HG03460 (cell line): ENCODE measurements at regions not wholly inside any gene's neighbourhood (a gene's known extent, or its start where the extent isn't known, plus 50 kb on each side); places are given as distances from the start of the nearest gene placed in this dataset.

Experiments
- ATAC-seq: cut with Tn5 transposase; IDR thresholded peaks from one replicate; pipeline ENCODE4 v1.9.1; 2021; ENCODE audit not compliant: unreplicated experiment

DNA sequence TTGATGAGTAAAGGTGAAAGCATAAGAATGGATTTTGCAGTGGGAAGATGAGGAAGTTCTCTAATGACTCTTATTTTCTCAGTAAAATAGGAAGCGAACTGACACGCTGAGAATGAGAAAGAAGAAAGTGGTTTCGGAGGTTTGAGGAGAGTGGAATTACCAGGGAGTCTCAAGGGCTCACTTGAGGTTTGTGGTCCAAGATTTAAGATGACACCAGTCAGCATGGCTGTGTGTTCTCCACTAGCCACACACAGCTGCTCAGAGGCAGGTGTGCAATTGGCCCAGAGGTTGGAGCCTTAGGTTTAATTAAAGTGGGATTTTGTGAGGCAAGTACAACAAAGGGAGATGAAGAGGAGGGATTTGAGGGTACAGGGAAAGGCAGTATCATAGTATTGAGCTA lies 99.6 kb upstream of the NBEA start:
- no peak for ATAC-seq

DNA sequence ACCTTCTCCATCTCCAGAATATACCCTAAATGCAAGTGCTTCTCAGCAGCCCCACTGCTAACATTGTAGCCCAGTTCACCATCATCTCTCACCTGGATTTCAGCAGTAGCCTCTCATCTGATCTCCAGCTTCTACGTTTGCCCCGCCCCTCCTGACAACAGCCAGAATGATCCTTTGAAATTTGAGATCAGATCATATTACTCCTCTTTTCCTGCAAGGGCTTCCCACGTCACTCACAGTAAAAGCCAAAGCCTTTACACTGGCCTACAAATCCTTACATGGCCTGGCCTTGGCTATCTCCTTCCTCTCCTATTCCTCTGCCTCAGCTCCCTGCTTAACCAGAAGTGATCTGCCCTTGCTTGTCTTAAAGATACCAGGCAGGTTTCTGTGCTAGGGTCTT lies 94.3 kb upstream of the NBEA start:
- ATAC-seq: no peak

DNA sequence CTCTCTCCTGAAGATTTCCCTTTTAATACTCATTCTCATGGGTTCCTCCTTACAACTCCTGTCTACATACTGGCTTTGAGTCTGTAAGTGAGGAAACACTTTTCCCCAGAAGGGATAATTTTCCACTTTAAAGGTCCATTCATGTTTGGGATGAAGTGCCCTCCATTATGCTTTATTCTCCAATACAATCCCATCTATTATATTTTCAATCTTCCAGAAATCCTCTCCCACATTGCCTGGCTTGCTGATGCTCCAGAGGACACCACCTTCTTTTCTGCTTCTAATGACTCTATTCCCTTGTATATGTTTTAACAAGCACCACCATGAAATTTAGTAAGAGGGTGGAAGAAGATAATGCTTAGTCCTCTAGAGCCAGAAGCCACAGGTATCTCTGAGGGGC lies 92.7 kb upstream of the NBEA start:
- no peak for ATAC-seq

DNA sequence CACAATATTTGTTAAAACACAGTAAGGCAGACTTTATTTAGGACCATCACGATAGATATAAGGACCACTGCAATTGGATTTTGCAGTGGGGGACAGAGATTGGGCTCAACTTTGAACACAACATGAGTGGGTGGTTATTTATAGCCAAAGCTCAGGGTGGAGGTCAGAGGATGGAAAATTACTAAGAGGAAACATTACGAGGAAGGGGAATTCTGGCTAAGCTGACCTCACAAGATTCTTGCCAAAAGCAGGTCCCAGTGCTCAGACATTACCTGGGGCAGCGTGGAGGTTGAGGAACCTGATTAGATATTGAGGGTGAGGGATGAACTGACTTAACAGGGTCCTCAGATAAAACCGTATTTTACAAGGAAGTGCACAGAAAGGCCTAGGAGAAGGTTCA lies 88.9 kb upstream of the NBEA start:
- no peak for ATAC-seq

DNA sequence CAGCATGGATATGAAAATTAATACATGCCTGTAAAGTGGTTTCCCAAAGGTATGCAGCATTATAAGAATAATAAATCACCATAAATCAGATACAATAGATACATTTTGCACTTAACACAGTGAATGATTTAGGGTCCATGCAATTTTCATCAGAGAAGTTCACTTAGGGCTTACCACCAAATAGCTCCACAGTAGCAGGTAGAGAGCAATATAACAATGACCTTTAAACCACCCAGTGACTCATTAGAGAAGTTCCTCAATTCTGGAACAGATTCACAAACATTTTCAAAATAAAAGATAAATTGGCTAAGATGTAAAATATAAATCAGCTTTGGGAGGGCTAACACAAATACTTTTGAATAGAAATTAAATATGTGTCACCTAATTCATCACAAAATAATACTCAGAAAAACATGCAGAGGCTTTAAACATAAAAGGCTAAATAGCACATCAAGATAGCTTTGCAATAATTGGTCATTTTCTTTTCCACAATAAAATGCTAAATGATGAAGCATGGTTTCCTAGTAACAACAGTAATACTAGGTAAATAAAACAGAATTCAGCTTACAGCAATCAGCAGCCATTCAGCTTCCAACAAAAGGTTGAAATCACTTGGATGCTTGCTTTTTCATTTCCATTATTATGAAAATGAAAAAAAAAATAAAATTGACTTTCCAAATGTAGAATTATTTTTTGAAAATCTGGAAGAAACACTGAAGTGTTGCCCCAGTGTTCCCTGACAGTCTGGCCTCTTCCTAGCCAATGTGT lies 84.3 kb upstream of the NBEA start:
- ATAC-seq: no peak

DNA sequence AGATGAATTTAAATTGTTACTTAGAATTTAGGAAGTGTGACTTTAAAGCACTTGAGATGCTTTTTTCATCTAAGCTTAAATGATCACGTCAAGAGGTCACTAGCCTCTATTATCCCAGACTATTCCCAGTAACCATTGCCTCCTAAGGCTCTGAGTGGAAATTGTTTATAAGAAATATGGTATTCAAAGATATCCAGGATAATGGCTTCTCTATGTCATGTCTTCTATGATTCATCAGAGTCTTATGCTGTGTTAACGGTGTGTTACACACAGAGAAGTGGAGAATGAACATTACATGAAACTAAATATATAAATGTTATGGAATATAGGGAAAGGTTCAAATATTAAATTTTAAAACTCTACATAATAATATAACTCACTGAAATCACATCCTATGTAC lies 79.8 kb upstream of the NBEA start:
- ATAC-seq: no peak

DNA sequence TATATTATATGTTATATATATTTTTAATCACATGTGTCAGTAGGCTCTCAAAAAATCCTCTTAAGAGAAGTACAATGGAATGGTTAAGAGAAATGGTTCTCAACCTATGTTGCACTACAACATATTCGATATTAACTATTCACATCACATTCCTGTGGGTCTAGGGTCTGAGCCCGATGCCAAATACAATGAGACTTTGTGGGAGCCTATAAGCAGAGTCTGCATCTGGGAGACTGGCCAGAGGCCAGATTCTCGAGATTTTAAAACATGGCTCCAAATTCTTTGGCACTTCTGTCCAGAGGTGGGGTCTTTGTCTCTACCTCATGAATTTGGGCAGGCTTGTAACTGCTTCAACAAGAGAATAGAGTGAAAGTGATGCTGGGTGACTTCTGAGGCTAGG lies 79.4 kb upstream of the NBEA start:
- ATAC-seq: no peak

DNA sequence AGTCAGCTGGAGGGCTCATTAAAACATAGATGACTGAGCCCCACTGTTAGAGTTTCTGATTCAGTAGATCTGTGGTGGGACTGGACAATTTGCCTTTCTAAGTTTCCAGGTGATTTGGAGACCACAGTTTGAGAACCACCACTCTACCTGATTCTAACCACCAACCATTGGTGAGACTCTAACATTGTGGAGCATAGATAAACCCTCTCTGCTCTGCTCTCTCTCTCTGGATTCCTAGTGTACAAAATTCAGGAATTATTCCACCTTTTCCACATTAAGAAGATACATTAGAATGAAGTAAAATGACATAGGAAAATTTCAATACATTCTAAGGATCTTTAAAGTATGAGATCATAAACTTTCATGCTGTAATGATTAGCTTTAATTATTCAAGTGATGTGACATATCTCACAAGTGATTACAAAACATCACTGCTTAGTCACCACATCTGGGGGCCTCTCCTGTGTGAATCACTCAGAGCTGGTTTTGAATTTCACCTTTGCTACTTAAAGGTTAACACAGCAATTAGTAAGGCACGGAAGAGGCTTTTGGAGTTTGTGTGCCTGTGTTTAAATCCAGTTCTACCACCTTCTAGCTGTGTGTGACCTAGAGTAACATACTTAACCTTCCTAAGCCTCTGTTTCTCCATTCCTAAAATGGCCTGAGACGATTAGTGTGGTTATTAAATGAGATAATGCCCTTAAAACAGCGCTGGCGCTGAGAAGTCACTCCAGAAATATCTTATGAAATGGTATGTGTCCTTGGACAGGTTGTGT lies 78.5 kb upstream of the NBEA start:
- ATAC-seq: no peak

DNA sequence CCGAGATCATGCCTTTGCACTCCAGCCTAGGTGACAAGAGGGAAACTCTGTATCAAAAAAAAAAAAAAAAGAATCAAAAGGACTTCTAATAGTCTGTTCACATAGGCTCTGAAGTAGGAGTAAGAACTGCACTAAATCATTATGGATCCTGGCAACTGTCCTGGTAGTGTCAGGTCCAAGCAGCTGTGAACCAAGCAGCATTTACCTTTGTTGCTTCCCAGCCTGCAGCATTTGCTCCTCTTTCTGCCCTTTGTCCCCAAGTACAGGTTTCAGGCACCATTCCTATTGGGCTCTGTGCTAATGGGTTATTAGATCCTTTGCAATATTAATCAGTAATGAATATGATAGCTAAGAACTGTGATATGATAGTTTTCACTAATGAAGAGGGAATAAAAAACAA lies 77.4 kb upstream of the NBEA start:
- ATAC-seq: no peak

DNA sequence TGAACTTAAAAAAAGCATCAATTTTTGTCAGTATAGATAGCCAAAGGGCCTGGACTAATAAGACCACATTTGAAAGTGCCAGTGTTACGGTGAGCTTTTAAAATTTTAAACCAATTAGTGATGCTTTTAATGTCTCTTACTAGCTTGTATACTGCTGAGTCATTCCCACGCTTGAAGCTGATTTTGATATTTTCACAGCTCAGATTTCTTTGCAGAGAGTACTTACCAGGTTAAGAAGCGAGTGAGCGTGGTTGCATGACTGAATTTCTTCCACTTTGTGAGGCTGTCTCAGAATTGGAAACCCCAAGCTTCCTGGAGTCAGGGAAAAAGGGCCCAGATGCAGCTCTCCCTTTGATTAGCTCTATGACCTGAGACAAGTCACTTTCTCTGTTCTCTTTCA lies 74.5 kb upstream of the NBEA start:
- no peak for ATAC-seq

DNA sequence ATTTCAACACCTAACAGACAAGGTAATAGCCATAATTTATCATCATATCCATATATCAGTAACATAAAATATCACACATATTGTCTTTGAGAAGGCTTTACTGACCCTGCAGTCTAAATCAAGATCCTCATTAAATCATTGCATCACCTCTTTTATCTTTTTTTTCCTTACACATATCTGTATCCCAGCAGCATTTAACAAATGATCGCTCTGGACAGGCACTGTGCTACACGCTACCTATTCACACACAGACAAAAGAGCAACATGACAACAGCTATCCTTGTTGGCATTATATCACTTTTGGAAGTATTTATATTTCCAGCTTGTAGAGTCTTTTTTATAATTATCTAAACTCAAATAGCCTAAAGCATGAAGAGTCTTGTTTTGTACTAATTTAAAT lies 73.3 kb upstream of the NBEA start:
- ATAC-seq: no peak

DNA sequence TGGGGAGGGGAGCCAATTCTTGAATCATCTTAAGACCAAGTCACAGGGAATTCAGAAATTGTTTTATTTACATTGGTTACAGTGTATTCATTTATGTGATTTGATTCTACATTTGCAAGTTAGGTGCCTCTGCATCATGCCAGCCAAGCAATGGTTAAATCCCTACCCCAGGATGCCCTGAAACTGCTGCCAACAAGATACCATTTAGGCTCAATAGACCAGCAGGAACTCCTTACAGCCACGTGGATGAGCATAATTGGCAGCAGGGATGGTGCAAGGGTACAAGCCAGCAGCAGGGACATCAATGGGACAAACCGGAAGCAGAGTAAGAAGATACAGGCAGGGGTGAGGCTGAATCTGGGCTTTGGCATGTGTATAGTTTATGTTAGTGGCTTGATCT lies 72.4 kb upstream of the NBEA start:
- ATAC-seq: no peak

DNA sequence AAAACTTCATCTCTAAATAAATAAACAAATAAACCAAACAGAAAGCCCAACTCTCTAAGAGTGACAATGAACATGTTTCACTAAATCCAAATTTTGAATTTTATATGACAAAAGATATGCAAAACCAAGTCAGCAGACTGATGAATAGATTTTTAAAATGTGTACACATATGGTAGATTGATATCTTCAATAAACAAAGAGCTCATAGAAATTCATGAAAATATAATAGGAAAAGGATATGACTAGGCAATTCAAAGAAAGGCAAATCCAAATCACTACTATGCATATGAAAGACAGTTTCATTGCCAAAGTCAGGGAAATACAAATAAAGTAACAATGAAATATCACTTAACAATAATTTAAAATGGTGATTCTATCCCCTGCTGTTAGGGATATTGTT lies 63.7 kb upstream of the NBEA start:
- ATAC-seq: no peak

DNA sequence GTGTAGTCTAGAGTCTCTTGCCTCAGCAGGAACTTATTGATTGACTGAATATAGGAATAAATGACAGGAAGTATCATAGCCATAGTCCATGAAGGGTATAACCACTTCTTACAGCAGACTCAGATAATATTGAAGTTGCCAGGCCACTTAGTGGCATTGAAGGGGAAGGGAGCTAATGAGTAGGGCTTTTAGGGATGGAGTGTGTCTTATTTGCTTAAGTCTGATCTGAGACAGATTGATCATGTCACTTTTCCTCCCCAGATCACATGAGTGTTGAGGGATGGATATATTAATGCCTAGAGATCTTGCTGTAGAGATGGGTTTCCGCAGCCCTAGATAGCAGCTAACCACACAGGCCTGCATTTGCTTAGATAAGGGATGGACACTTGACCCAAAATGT lies 62.2 kb upstream of the NBEA start:
- no peak for ATAC-seq

DNA sequence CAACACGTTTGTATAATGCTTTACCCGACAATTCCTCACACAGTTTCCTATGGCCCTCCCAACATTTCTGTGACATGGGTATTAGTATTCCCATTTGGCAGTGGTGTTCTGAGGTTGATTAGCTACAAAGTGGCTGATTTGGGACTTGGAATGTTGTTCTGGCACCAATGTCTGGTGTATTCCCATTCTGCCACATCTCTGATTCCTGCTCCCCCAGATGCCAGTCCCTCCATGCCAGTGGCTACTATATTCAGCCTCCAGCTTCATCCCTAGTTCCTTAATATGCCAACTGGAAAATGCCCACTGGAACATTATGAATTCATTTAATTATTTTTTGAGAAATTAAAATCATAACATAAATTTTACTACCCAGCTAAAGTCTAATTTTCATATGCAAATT lies 60.6 kb upstream of the NBEA start:
- ATAC-seq: no peak

DNA sequence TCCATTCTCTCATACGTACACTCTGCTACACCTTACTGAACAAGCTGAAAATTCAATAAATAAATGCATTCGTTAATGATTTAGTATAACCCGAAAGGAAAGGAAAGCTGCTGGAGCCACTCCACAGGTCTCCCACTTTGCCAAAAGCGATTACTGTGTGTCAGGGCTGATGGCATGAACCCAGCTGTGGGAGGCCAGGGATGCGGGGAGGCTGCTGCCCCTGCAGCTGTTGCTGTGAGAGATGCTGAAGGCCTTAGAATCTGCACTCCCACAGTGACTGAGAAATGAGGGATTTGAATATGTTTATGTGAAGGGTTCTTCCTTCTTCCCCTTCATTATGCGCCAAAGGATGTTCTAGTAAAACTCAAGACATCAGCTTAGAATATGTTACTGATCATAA lies 58.7 kb upstream of the NBEA start:
- ATAC-seq: no peak

DNA sequence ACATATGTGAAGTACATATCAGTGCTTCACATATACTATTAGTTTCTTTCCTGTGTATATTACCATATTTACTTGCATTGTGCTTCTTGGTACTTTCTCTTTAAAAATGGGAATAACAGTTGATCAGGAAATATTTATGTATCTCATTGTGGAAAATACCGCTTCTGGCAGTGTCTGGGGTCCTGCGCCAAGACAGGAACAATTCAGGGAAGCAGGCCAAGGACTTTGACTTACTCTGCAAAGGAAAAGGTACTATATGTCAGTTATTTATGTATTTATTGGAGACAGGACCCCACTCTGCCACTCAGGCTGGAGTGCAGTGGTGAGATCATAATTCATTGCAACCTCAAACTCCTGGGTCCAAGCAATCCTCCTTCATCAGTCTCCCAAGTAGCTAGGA lies 57.7 kb upstream of the NBEA start:
- ATAC-seq: no peak

DNA sequence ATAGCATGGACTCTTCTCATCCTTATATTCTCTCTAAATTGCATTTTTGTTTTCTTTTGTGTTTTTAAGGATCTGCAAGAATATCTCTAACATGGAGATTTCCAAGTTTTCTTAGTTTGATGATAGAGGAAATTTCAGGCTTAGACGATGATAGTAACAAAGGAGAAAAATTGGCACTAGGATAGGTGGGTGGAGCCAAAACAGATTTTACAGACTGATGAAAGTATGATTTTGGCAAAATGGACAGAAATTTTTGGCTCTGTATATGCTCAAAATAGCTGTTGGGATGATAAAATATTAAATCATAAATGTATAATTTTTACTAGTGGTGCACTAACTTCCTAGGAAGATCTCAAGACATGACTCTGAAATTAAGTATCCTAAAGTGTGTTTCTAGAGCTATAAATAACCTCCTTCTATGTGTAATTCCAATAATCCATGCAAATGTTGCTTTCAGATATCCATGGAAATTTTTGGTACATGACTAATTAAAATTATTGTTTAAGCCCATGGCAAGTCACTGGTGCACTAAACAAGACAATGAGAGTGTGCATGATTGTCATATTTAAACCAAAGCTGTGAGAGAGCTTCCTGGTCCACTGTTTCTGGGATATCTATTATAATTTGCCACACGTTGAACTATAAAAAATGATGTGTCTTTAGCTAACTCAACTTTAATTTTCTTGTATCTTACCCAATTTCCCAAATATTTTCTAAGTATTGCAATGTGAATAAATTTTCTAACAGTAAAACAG lies 55.8 kb upstream of the NBEA start:
- ATAC-seq: no peak

DNA sequence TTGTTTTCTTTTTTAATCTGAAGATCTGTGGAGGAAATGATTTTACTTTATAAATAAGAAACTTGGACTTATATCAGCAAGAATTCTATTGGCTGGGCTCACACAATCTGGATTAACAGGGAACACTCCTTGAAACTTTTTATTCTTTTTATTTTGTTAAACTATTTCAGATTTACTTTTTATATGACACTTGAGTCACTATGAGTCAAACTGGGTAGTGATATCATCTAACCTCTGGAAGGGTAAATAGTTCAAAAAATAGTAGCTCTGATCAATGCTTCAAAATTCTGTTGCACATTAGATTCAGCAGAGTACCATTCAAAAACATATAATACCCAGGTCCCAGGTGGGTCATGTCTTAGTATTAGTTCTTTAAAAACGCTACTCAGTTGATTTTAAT lies 55.1 kb upstream of the NBEA start:
- no peak for ATAC-seq
